Endodermal cell (in vitro differentiated cells): ENCODE measurements at regions not wholly inside any gene's neighbourhood (a gene's known extent, or its start where the extent isn't known, plus 50 kb on each side); places are given as distances from the start of the nearest gene placed in this dataset.

Experiments used
- DNase-seq: peaks from one replicate; pipeline ENCODE4 v3.0.0-alpha.2; 2017
- H3K27ac ChIP-seq: 2 replicates; pipeline ENCODE4 v1.5.1; 2013; ENCODE audit warnings: mild to moderate bottlenecking, low read depth, low read length, moderate library complexity
- H3K27me3 ChIP-seq: 2 replicates; pipeline ENCODE4 v1.6.1; 2013; ENCODE audit warnings: mild to moderate bottlenecking, low read length, moderate library complexity; ENCODE audit not compliant: insufficient read depth, control insufficient read depth, poor library complexity, severe bottlenecking
- H3K36me3 ChIP-seq: 2 replicates; pipeline ENCODE4 v1.7.0; 2013; ENCODE audit warnings: mild to moderate bottlenecking, low read length, moderate library complexity; ENCODE audit not compliant: control insufficient read depth, insufficient read depth
- H3K4me1 ChIP-seq: one replicate; pipeline ENCODE4 v1.7.0; 2013; ENCODE audit warnings: low read length; ENCODE audit not compliant: control insufficient read depth, insufficient read depth
- H3K4me3 ChIP-seq: 2 replicates; pipeline ENCODE4 v1.5.1; 2013; ENCODE audit warnings: mild to moderate bottlenecking, low read length, moderate library complexity
- H3K9ac ChIP-seq: 2 replicates; pipeline ENCODE4 v1.6.1; 2013; ENCODE audit warnings: mild to moderate bottlenecking, low read length, moderate library complexity; ENCODE audit not compliant: poor library complexity, severe bottlenecking; ENCODE audit errors: extremely low read depth
- H3K9me3 ChIP-seq: 2 replicates; pipeline ENCODE4 v1.6.1; 2013; ENCODE audit warnings: mild to moderate bottlenecking, low read length, moderate library complexity; ENCODE audit not compliant: control insufficient read depth
- H3K27ac Mint-ChIP-seq: 2 replicates; pipeline ENCODE4 v1.8.0; 2020; ENCODE audit warnings: mixed read lengths
- H3K27me3 Mint-ChIP-seq: 2 replicates; pipeline ENCODE4 v1.8.0; 2021; ENCODE audit warnings: mild to moderate bottlenecking, mixed read lengths; ENCODE audit not compliant: insufficient read depth
- H3K36me3 Mint-ChIP-seq: 2 replicates; pipeline ENCODE4 v1.8.0; 2020; ENCODE audit warnings: low read depth, mixed read lengths
- H3K4me1 Mint-ChIP-seq: 2 replicates; pipeline ENCODE4 v1.8.0; 2020; ENCODE audit warnings: mixed read lengths
- H3K4me3 Mint-ChIP-seq: 2 replicates; pipeline ENCODE4 v1.8.0; 2020; ENCODE audit warnings: mild to moderate bottlenecking, moderate library complexity, mixed read lengths
- H3K9me3 Mint-ChIP-seq: 2 replicates; pipeline ENCODE4 v1.8.0; 2020; ENCODE audit warnings: mild to moderate bottlenecking, mixed read lengths
- CTCF ChIP-seq: fragments of 200-600 bp; sonication (generic); conservative IDR thresholded peaks from 2 replicates; pipeline ENCODE4 v1.5.0; 2021; ENCODE audit warnings: antibody characterized with exemption, mild to moderate bottlenecking
- WGBS, 2 experiments: methylation state at CpG; one replicate each; pipeline versions ENCODE4 v1.1.5 to v1.1.7; 2013; ENCODE audit warnings: missing lambda C conversion rate in 2 of 2, mixed read lengths in 1 of 2; ENCODE audit not compliant: insufficient coverage in 1 of 2, insufficient read length in 1 of 2; 5-methylcytosine and 5-hydroxymethylcytosine counted together

GRCh38 chr11:92104349-92104748 lies 120.3 kb upstream of the FAT3 start:
- no peak overlapping the region for H3K9ac ChIP-seq
- no peaks in the 10 kb centered on the region for H3K36me3 ChIP-seq
- no peak overlapping the region for H3K4me3 ChIP-seq
- DNase-seq: no peak
- Mint-ChIP-seq H3K4me3 (no peak overlapping the region), H3K27ac (no peak overlapping the region), H3K9me3 (no peaks in the 10 kb centered on the region), H3K36me3 (no peaks in the 10 kb centered on the region), H3K27me3 (no peaks in the 10 kb centered on the region), H3K4me1 (peaks cover 8% of the 10 kb centered on the region)
- no peak for TF ChIP-seq CTCF
- H3K27me3 ChIP-seq: no peaks in the 10 kb centered on the region
- no peak overlapping the region for H3K27ac ChIP-seq
- 71 to 100% methylated on average over 1 of the region's 1 CpG for WGBS, 2 experiments
- no peaks in the 10 kb centered on the region for H3K9me3 ChIP-seq
- H3K4me1 ChIP-seq: no peaks in the 10 kb centered on the region

- H3K4me3 Mint-ChIP-seq: no peak overlapping the region
- Histone ChIP-seq H3K9me3 (no peaks in the 10 kb centered on the region), H3K9ac (no peak overlapping the region), H3K27ac (no peak overlapping the region), H3K4me3 (no peak overlapping the region), H3K4me1 (no peaks in the 10 kb centered on the region), H3K27me3 (no peaks in the 10 kb centered on the region), H3K36me3 (no peaks in the 10 kb centered on the region)
- H3K9me3 Mint-ChIP-seq: no peaks in the 10 kb centered on the region
- DNase-seq: no peak
- no peak overlapping the region for H3K27ac Mint-ChIP-seq
- WGBS, 2 experiments: 81 to 85% methylated on average over 1 of the region's 1 CpG
- TF ChIP-seq CTCF: no peak
- H3K27me3 Mint-ChIP-seq: no peaks in the 10 kb centered on the region
- no peaks in the 10 kb centered on the region for H3K36me3 Mint-ChIP-seq
- H3K4me1 Mint-ChIP-seq: peaks cover 12% of the 10 kb centered on the region
Measured at GRCh38 chr11:92101920-92102319, 122.7 kb upstream of the FAT3 start.

DNA sequence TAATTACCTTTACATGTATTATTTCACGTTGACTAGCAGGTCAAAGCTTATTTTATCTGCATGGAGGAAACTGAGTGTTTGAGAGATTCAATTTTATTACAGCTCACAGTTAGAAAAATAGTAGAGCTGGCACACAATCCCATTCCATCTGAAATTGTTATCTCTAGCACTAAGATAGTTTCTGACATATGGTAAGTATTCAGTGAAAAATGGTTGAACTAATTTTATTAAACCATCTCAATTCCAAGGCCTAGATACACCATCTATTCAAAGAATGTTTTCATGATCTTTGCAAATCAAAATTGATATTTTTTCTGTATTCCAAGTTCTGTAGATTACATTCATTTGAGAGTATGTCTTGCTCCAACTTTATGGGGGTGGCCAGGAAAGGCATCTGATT lies 125.4 kb upstream of the FAT3 start:
- H3K27ac ChIP-seq: no peak overlapping the region
- Mint-ChIP-seq H3K27ac (no peak overlapping the region), H3K4me1 (peaks cover 9% of the 10 kb centered on the region), H3K9me3 (peaks cover 3% of the 10 kb centered on the region), H3K27me3 (no peaks in the 10 kb centered on the region), H3K36me3 (no peaks in the 10 kb centered on the region), H3K4me3 (no peak overlapping the region)
- DNase-seq: no peak
- 100% methylated on average over 1 of the region's 1 CpG; no CpG with 5 or more reads in 1 of the 2 experiments for WGBS, 2 experiments
- no peaks in the 10 kb centered on the region for H3K4me1 ChIP-seq
- no peaks in the 10 kb centered on the region for H3K27me3 ChIP-seq
- H3K4me3 ChIP-seq: no peak overlapping the region
- no peak overlapping the region for H3K9ac ChIP-seq
- H3K9me3 ChIP-seq: no peaks in the 10 kb centered on the region
- H3K36me3 ChIP-seq: no peaks in the 10 kb centered on the region
- no peak for TF ChIP-seq CTCF
